Sigmoid colon (tissue), 4 donors: ENCODE measurements at regions not wholly inside any gene's neighbourhood (a gene's known extent, or its start where the extent isn't known, plus 50 kb on each side); places are given as distances from the start of the nearest gene placed in this dataset.

Experiments used
- POLR2A ChIP-seq, 2 donors: fragments of 450-650 bp; IDR thresholded peaks; one replicate each; pipeline ENCODE4 v1.6.1; 2016; ENCODE audit warnings: antibody characterized with exemption in 2 of 2, mild to moderate bottlenecking in 2 of 2, moderate library complexity in 2 of 2
- POLR2AphosphoS5 ChIP-seq, 4 donors: sonication (generic); formaldehyde crosslinking; IDR thresholded peaks; one replicate each; pipeline ENCODE4 v1.6.1; 2017; ENCODE audit warnings: antibody characterized with exemption in 4 of 4
- TF ChIP-seq, protein P1 (sequence below), 4 experiments: fragments of 450-650 bp in 3 of 4; fragments of 200-600 bp in 1 of 4; IDR thresholded peaks; one replicate each; pipeline ENCODE4 v1.5.1; 2016 to 2019; ENCODE audit warnings: antibody characterized with exemption in 4 of 4, mild to moderate bottlenecking in 3 of 4, moderate library complexity in 2 of 4

DNA sequence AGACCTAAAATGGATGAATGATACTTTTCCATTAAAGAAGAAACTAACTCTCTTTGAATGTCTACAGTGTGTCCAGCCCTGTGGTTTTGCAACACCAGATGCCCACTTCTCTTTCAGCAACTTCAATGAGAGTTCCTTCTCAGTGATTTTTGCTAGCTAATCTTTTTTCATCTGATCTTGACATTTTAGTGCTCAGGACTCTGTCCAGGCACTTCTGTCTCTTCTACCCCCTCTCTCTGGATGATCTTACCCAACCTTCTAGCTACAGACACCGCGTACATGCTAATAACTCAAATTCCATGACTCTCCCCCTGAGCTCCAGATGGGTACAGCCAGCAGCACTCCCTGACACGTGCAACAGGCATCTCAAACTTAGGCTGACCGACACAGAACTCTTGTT lies 161.1 kb upstream of the FOXN3 start:
- TF ChIP-seq, protein P1, sequence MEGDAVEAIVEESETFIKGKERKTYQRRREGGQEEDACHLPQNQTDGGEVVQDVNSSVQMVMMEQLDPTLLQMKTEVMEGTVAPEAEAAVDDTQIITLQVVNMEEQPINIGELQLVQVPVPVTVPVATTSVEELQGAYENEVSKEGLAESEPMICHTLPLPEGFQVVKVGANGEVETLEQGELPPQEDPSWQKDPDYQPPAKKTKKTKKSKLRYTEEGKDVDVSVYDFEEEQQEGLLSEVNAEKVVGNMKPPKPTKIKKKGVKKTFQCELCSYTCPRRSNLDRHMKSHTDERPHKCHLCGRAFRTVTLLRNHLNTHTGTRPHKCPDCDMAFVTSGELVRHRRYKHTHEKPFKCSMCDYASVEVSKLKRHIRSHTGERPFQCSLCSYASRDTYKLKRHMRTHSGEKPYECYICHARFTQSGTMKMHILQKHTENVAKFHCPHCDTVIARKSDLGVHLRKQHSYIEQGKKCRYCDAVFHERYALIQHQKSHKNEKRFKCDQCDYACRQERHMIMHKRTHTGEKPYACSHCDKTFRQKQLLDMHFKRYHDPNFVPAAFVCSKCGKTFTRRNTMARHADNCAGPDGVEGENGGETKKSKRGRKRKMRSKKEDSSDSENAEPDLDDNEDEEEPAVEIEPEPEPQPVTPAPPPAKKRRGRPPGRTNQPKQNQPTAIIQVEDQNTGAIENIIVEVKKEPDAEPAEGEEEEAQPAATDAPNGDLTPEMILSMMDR (IDR thresholded peaks at IDR 0.05), result no peak
- TF ChIP-seq POLR2A (IDR thresholded peaks at IDR 0.05), result no peak
- TF ChIP-seq POLR2AphosphoS5 (IDR thresholded peaks at IDR 0.05), result no peak
